Neural progenitor cell (in vitro differentiated cells): ENCODE measurements at regions not wholly inside any gene's neighbourhood (a gene's known extent, or its start where the extent isn't known, plus 50 kb on each side); places are given as distances from the start of the nearest gene placed in this dataset.

Experiments used
- DNase-seq: peaks from one replicate; pipeline ENCODE4 v3.0.0-alpha.2; 2016; ENCODE audit warnings: low spot score
- H2AFZ ChIP-seq: fragments of 200-600 bp; sonication (generic); replicated peaks from 2 replicates; pipeline ENCODE4 v1.6.1; 2016; ENCODE audit warnings: antibody characterized with exemption
- H3F3A ChIP-seq: fragments of 200-600 bp; sonication (generic); 2 replicates; pipeline ENCODE4 v1.6.1; 2016; ENCODE audit warnings: antibody characterized with exemption, low read depth
- H3K27ac ChIP-seq: fragments of 200-600 bp; sonication (generic); 2 replicates; pipeline ENCODE4 v1.5.1; 2016; ENCODE audit warnings: mild to moderate bottlenecking
- H3K27me3 ChIP-seq: fragments of 200-600 bp; sonication (generic); 2 replicates; pipeline ENCODE4 v1.6.1; 2016; ENCODE audit warnings: mild to moderate bottlenecking, moderate library complexity
- H3K36me3 ChIP-seq: fragments of 200-600 bp; sonication (generic); 2 replicates; pipeline ENCODE4 v1.5.1; 2016
- H3K4me1 ChIP-seq: fragments of 200-600 bp; sonication (generic); 2 replicates; pipeline ENCODE4 v1.6.1; 2016; ENCODE audit warnings: mixed run types
- H3K4me2 ChIP-seq: fragments of 200-600 bp; sonication (generic); 2 replicates; pipeline ENCODE4 v1.6.1; 2016
- H3K4me3 ChIP-seq: fragments of 200-600 bp; sonication (generic); 2 replicates; pipeline ENCODE4 v1.5.1; 2016
- H3K79me2 ChIP-seq: fragments of 200-600 bp; sonication (generic); 2 replicates; pipeline ENCODE4 v1.6.1; 2016; ENCODE audit warnings: low read depth
- H3K9ac ChIP-seq: fragments of 200-600 bp; sonication (generic); 2 replicates; pipeline ENCODE4 v1.6.1; 2016
- H3K9me3 ChIP-seq: fragments of 200-600 bp; sonication (generic); 2 replicates; pipeline ENCODE4 v1.5.1; 2016; ENCODE audit warnings: low read depth
- H4K20me1 ChIP-seq: fragments of 200-600 bp; sonication (generic); 2 replicates; pipeline ENCODE4 v1.6.1; 2016; ENCODE audit warnings: low read depth
- H3K27ac Mint-ChIP-seq: 3 replicates; pipeline ENCODE4 v1.8.0; 2021; ENCODE audit warnings: mixed read lengths
- H3K27me3 Mint-ChIP-seq: 2 replicates; pipeline ENCODE4 v1.8.0; 2022; ENCODE audit warnings: low read depth, mild to moderate bottlenecking, inconsistent platforms, moderate library complexity, mixed read lengths; ENCODE audit not compliant: insufficient read depth
- H3K36me3 Mint-ChIP-seq: 3 replicates; pipeline ENCODE4 v1.8.0; 2021; ENCODE audit warnings: mixed read lengths
- H3K4me1 Mint-ChIP-seq: 3 replicates; pipeline ENCODE4 v1.8.0; 2021; ENCODE audit warnings: mixed read lengths
- H3K4me3 Mint-ChIP-seq: 3 replicates; pipeline ENCODE4 v1.8.0; 2021; ENCODE audit warnings: mild to moderate bottlenecking, moderate library complexity, mixed read lengths
- H3K9me3 Mint-ChIP-seq: 3 replicates; pipeline ENCODE4 v1.8.0; 2020; ENCODE audit warnings: mixed read lengths
- CTCF ChIP-seq: fragments of 200-600 bp; sonication (generic); IDR thresholded peaks from 2 replicates; pipeline ENCODE4 v1.5.1; 2017; ENCODE audit warnings: antibody characterized with exemption, mild to moderate bottlenecking
- EZH2 ChIP-seq: fragments of 200-600 bp; sonication (generic); IDR thresholded peaks from 2 replicates; pipeline ENCODE4 v1.6.1; 2017; ENCODE audit warnings: antibody characterized with exemption, mild to moderate bottlenecking, moderate library complexity
- EZH2phosphoT487 ChIP-seq: fragments of 200-600 bp; sonication (generic); IDR thresholded peaks from 2 replicates; pipeline ENCODE4 v1.6.1; 2017; ENCODE audit warnings: antibody characterized with exemption

DNA sequence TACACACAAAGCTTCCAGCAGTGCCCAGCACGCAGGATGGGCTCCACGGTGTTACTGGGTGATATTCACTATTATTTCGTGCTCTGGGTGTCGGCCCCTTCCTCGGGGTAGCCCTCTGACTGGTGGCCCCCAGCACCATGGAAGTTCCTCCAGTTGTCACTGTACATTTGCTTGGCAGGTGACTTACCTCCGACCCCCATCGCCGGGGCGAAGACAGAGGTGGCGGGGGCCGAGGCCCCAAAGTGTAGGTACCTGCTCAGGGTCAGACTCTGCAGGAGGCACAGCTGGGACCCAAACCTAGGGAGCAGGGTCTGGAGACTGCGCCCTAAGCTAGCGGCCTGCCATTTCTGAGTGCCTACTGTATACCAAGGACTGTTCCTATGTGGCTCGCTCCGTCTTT, 98.9 kb downstream of the RFLNA start:
- Histone ChIP-seq H3F3A (peaks cover 5% of the 10 kb centered on the region), H3K9me3 (no peaks in the 10 kb centered on the region), H3K4me1 (peaks cover 15% of the 10 kb centered on the region), H3K4me3 (no peak overlapping the region), H3K27me3 (peaks cover 13% of the 10 kb centered on the region), H3K27ac (no peak overlapping the region), H3K79me2 (no peaks in the 10 kb centered on the region), H4K20me1 (peaks cover 72% of the 10 kb centered on the region), H3K4me2 (no peak overlapping the region), H3K36me3 (no peaks in the 10 kb centered on the region), H3K9ac (no peak overlapping the region), H2AFZ (no peak overlapping the region)
- H3K9me3 Mint-ChIP-seq, result no peaks in the 10 kb centered on the region
- no peak overlapping the region for H3K27ac Mint-ChIP-seq
- no peak overlapping the region for H3K4me3 Mint-ChIP-seq
- peaks cover 2% of the 10 kb centered on the region for H3K36me3 Mint-ChIP-seq
- peaks cover 13% of the 10 kb centered on the region for H3K27me3 Mint-ChIP-seq
- DNase-seq, result no peak
- TF ChIP-seq CTCF (no peak), EZH2phosphoT487 (no peak), EZH2 (no peak)
- peaks cover 25% of the 10 kb centered on the region for H3K4me1 Mint-ChIP-seq

DNA sequence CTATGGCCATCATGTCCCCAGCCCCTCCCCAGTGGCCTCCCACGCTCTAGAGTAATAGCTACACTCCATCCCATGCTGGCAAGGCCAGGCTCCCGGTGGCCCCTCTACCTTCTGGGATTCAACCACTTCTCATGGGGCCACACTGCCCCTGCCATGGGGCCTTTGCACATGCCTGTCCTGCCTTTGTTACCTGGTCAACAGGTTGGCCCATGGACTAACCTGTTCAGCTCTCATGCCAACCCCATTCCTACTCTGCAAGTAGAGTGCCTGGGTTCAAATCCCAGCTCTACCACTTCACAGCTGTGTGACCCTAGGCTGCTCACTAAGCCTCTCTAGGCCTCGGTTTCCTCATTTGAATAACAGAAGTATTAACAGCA, 98.5 kb downstream of the RFLNA start:
- peaks cover 13% of the 10 kb centered on the region for H3K27me3 Mint-ChIP-seq
- no peak overlapping the region for H3K4me3 Mint-ChIP-seq
- Histone ChIP-seq H3K4me2 (peak overlapping the region; percentile 47), H2AFZ (no peak overlapping the region), H3K4me1 (peaks cover 16% of the 10 kb centered on the region), H3K27me3 (peaks cover 13% of the 10 kb centered on the region), H3K27ac (peak overlapping the region; percentile 58), H4K20me1 (peaks cover 74% of the 10 kb centered on the region), H3K9ac (no peak overlapping the region), H3K36me3 (no peaks in the 10 kb centered on the region), H3K4me3 (no peak overlapping the region), H3K79me2 (no peaks in the 10 kb centered on the region), H3F3A (peaks cover 5% of the 10 kb centered on the region), H3K9me3 (no peaks in the 10 kb centered on the region)
- TF ChIP-seq EZH2phosphoT487 (no peak), EZH2 (no peak), CTCF (no peak)
- H3K4me1 Mint-ChIP-seq, result peaks cover 27% of the 10 kb centered on the region
- no peak overlapping the region for H3K27ac Mint-ChIP-seq
- H3K36me3 Mint-ChIP-seq, result peaks cover 2% of the 10 kb centered on the region
- no peak for DNase-seq
- H3K9me3 Mint-ChIP-seq, result no peaks in the 10 kb centered on the region

GRCh38 chr12:124392667-124393413, 97.9 kb downstream of the RFLNA start:
- Histone ChIP-seq H3K36me3 (no peaks in the 10 kb centered on the region), H2AFZ (no peak overlapping the region), H3K4me3 (no peak overlapping the region), H3K9ac (no peak overlapping the region), H3K27me3 (peaks cover 13% of the 10 kb centered on the region), H3K4me2 (peak overlapping the region; percentile 47), H3K79me2 (no peaks in the 10 kb centered on the region), H3F3A (peaks cover 5% of the 10 kb centered on the region), H3K9me3 (no peaks in the 10 kb centered on the region), H3K4me1 (peaks cover 20% of the 10 kb centered on the region), H3K27ac (peak overlapping the region; percentile 58), H4K20me1 (peaks cover 78% of the 10 kb centered on the region)
- Mint-ChIP-seq H3K4me1 (peaks cover 32% of the 10 kb centered on the region), H3K27me3 (peaks cover 13% of the 10 kb centered on the region), H3K4me3 (no peak overlapping the region), H3K27ac (no peak overlapping the region), H3K9me3 (no peaks in the 10 kb centered on the region), H3K36me3 (peaks cover 2% of the 10 kb centered on the region)
- TF ChIP-seq CTCF, result no peak
- no peak for TF ChIP-seq EZH2phosphoT487
- no peak for TF ChIP-seq EZH2
- DNase-seq, result peak; percentile 55
